HG03108 (cell line): ENCODE measurements at regions not wholly inside any gene's neighbourhood (a gene's known extent, or its start where the extent isn't known, plus 50 kb on each side); places are given as distances from the start of the nearest gene placed in this dataset.
"Not testable (repeated sequence)": the region's sequence is repeated elsewhere in the genome, so short reads cannot be mapped to it uniquely, and the experiment has no call there.

Experiments used
- ATAC-seq: cut with Tn5 transposase; IDR thresholded peaks from one replicate; pipeline ENCODE4 v1.9.1; 2021; ENCODE audit warnings: moderate library complexity; ENCODE audit not compliant: unreplicated experiment

GRCh38 chr7:10646194-10646593, 327.5 kb upstream of the PHF14 start:
- ATAC-seq = no peak

GRCh38 chr7:10648289-10648688, 325.4 kb upstream of the PHF14 start:
- ATAC-seq = no peak

- ATAC-seq = not testable (repeated sequence)
Observed at GRCh38 chr7:10649120-10649519, 324.6 kb upstream of the PHF14 start.

- ATAC-seq = no peak
Observed at GRCh38 chr7:10655031-10655430, 318.6 kb upstream of the PHF14 start.

- no peak for ATAC-seq
Observed at GRCh38 chr7:10657201-10657600, 316.5 kb upstream of the PHF14 start.

GRCh38 chr7:10657837-10658236, 315.8 kb upstream of the PHF14 start:
- ATAC-seq = no peak

- ATAC-seq = no peak
Observed at GRCh38 chr7:10662491-10662890, 311.2 kb upstream of the PHF14 start.

GRCh38 chr7:10662982-10663884, 310.4 kb upstream of the PHF14 start:
- no peak for ATAC-seq

GRCh38 chr7:10672186-10672585, 301.5 kb upstream of the PHF14 start:
- no peak for ATAC-seq

- no peak for ATAC-seq
Observed at GRCh38 chr7:10677211-10677610, 296.5 kb upstream of the PHF14 start.

GRCh38 chr7:10677668-10678232, 295.9 kb upstream of the PHF14 start:
- ATAC-seq = no peak

- ATAC-seq = no peak
Observed at GRCh38 chr7:10684606-10685005, 289.1 kb upstream of the PHF14 start.

- ATAC-seq = no peak
Observed at GRCh38 chr7:10685040-10685439, 288.6 kb upstream of the PHF14 start.

GRCh38 chr7:10688544-10688943, 285.1 kb upstream of the PHF14 start:
- ATAC-seq = no peak

- no peak for ATAC-seq
Observed at GRCh38 chr7:10696064-10696463, 277.6 kb upstream of the PHF14 start.

GRCh38 chr7:10703059-10703458, 270.6 kb upstream of the PHF14 start:
- ATAC-seq = no peak

- ATAC-seq = no peak
Observed at GRCh38 chr7:10703981-10704380, 269.7 kb upstream of the PHF14 start.

- no peak for ATAC-seq
Observed at GRCh38 chr7:10704653-10705052, 269.0 kb upstream of the PHF14 start.

- peak; percentile 99 for ATAC-seq
Observed at GRCh38 chr7:10706875-10707493, 266.7 kb upstream of the PHF14 start.

- ATAC-seq = peak; percentile 31
Observed at GRCh38 chr7:10707519-10707918, 266.2 kb upstream of the PHF14 start.

- ATAC-seq = no peak
Observed at GRCh38 chr7:10708447-10708846, 265.2 kb upstream of the PHF14 start.

- no peak for ATAC-seq
Observed at GRCh38 chr7:10718768-10719167, 254.9 kb upstream of the PHF14 start.
